ENCODE measurements at regions not wholly inside any gene's neighbourhood (a gene's known extent, or its start where the extent isn't known, plus 50 kb on each side); places are given as distances from the start of the nearest gene placed in this dataset.

- Histone ChIP-seq H4K20me1 (ENCODE audit: insufficient read depth) (no peaks in the 10 kb centered on the region), H3K4me1 (replicated peaks; ENCODE audit: insufficient read depth) (peaks cover 37% of the 10 kb centered on the region), H2AFZ (peak overlapping the region; percentile 59; the same call in 1 of the 2 replicates), H3K79me2 (ENCODE audit: low read depth) (no peaks in the 10 kb centered on the region), H3K27me3 (ENCODE audit: insufficient read depth, low read depth) (no peaks in the 10 kb centered on the region), H3K9me3 (ENCODE audit: insufficient read depth, low read depth) (no peaks in the 10 kb centered on the region), H3K4me2 (peak overlapping the region; percentile 32), H3K9me2 (ENCODE audit: insufficient read depth) (no peaks in the 10 kb centered on the region), H3F3A (ENCODE audit: insufficient read depth, low read depth) (peaks cover 28% of the 10 kb centered on the region), H3K4me3 (no peak overlapping the region), H3K27ac (peak overlapping the region; percentile 42), H3K36me3 (ENCODE audit: low read depth) (no peaks in the 10 kb centered on the region)
- no TSS peak for BruUV-seq (replicated peaks)
- intact Hi-C loops (cut with micrococcal nuclease; ENCODE audit: unreplicated experiment) = no loop called here
- POLR2A ChIA-PET (ENCODE audit: unreplicated experiment) = no interaction called here
- peak in 1 of 2 experiments; percentile 90 for DNase-seq
- CTCF ChIA-PET = no interaction called here
- TF ChIP-seq, protein P1, sequence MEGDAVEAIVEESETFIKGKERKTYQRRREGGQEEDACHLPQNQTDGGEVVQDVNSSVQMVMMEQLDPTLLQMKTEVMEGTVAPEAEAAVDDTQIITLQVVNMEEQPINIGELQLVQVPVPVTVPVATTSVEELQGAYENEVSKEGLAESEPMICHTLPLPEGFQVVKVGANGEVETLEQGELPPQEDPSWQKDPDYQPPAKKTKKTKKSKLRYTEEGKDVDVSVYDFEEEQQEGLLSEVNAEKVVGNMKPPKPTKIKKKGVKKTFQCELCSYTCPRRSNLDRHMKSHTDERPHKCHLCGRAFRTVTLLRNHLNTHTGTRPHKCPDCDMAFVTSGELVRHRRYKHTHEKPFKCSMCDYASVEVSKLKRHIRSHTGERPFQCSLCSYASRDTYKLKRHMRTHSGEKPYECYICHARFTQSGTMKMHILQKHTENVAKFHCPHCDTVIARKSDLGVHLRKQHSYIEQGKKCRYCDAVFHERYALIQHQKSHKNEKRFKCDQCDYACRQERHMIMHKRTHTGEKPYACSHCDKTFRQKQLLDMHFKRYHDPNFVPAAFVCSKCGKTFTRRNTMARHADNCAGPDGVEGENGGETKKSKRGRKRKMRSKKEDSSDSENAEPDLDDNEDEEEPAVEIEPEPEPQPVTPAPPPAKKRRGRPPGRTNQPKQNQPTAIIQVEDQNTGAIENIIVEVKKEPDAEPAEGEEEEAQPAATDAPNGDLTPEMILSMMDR (conservative IDR thresholded peaks at IDR 0.05) = no peak
- TF ChIP-seq EZH2 (IDR thresholded peaks at IDR 0.05; ENCODE audit: low read depth) = no peak
These were observed 114.7 kb upstream of the ZNF217 start for GRCh38 chr20:53708129-53708968.

- Histone ChIP-seq H2AFZ (no peak overlapping the region), H3K9me2 (ENCODE audit: insufficient read depth) (no peaks in the 10 kb centered on the region), H3K4me2 (peak overlapping the region; percentile 32), H3K4me3 (no peak overlapping the region), H3K27ac (peak overlapping the region; percentile 42), H3K4me1 (replicated peaks; ENCODE audit: insufficient read depth) (peaks cover 37% of the 10 kb centered on the region), H4K20me1 (ENCODE audit: insufficient read depth) (no peaks in the 10 kb centered on the region), H3K36me3 (ENCODE audit: low read depth) (no peaks in the 10 kb centered on the region), H3K79me2 (ENCODE audit: low read depth) (no peaks in the 10 kb centered on the region), H3F3A (ENCODE audit: insufficient read depth, low read depth) (peaks cover 28% of the 10 kb centered on the region), H3K9me3 (ENCODE audit: insufficient read depth, low read depth) (no peaks in the 10 kb centered on the region), H3K27me3 (ENCODE audit: insufficient read depth, low read depth) (no peaks in the 10 kb centered on the region)
- ChIA-PET CTCF (no interaction called here), POLR2A (ENCODE audit: unreplicated experiment) (no interaction called here)
- TF ChIP-seq, protein P1 (conservative IDR thresholded peaks at IDR 0.05) = no peak
- TF ChIP-seq EZH2 (IDR thresholded peaks at IDR 0.05; ENCODE audit: low read depth) = no peak
- DNase-seq = no peak
- no TSS peak for BruUV-seq (replicated peaks)
- intact Hi-C loops (cut with micrococcal nuclease; ENCODE audit: unreplicated experiment) = no loop called here
These were observed 113.9 kb upstream of the ZNF217 start for GRCh38 chr20:53707371-53708055.

GRCh38 chr20:53706466-53707370 lies 113.1 kb upstream of the ZNF217 start:
- intact Hi-C loops (cut with micrococcal nuclease; ENCODE audit: unreplicated experiment) = no loop called here
- DNase-seq = no peak
- Histone ChIP-seq H3K4me3 (no peak overlapping the region), H3K79me2 (ENCODE audit: low read depth) (no peaks in the 10 kb centered on the region), H3K36me3 (ENCODE audit: low read depth) (no peaks in the 10 kb centered on the region), H3K4me2 (no peak overlapping the region), H3K27me3 (ENCODE audit: insufficient read depth, low read depth) (no peaks in the 10 kb centered on the region), H3K9me3 (ENCODE audit: insufficient read depth, low read depth) (no peaks in the 10 kb centered on the region), H3K27ac (0 out of 2 replicates have a peak overlapping the region, but pooled peaks have one; percentile 14), H2AFZ (no peak overlapping the region), H3K4me1 (replicated peaks; ENCODE audit: insufficient read depth) (peaks cover 37% of the 10 kb centered on the region), H3K9me2 (ENCODE audit: insufficient read depth) (no peaks in the 10 kb centered on the region), H4K20me1 (ENCODE audit: insufficient read depth) (no peaks in the 10 kb centered on the region), H3F3A (ENCODE audit: insufficient read depth, low read depth) (peaks cover 28% of the 10 kb centered on the region)
- BruUV-seq (replicated peaks) = no TSS peak
- TF ChIP-seq EZH2 (IDR thresholded peaks at IDR 0.05; ENCODE audit: low read depth) = no peak
- TF ChIP-seq, protein P1 (conservative IDR thresholded peaks at IDR 0.05) = no peak
- ChIA-PET POLR2A (ENCODE audit: unreplicated experiment) (no interaction called here), CTCF (no interaction called here)
